H7 (cell line): ENCODE measurements at regions not wholly inside any gene's neighbourhood (a gene's known extent, or its start where the extent isn't known, plus 50 kb on each side); places are given as distances from the start of the nearest gene placed in this dataset.

Experiments used
- DNase-seq: peaks from one replicate; pipeline ENCODE4 v3.0.0; 2012
- H3K27me3 ChIP-seq: 2 replicates; pipeline ENCODE4 v1.6.0; 2011; ENCODE audit warnings: mild to moderate bottlenecking, low read length; ENCODE audit not compliant: control insufficient read depth, insufficient read depth
- H3K36me3 ChIP-seq: replicated peaks from 2 replicates; pipeline ENCODE4 v1.5.1; 2011; ENCODE audit warnings: low read length; ENCODE audit not compliant: control insufficient read depth, insufficient read depth
- H3K4me3 ChIP-seq: 2 replicates; pipeline ENCODE4 v1.5.1; 2011; ENCODE audit warnings: low read depth, mild to moderate bottlenecking, control low read depth, low read length, moderate library complexity; ENCODE audit not compliant: insufficient read depth

- no peak for DNase-seq
- Histone ChIP-seq H3K27me3 (no peaks in the 10 kb centered on the region), H3K36me3 (no peaks in the 10 kb centered on the region; the same call in 1 of the 2 replicates), H3K4me3 (no peak overlapping the region)
These were observed 81.2 kb upstream of the PRICKLE1 start for GRCh38 chr12:42670719-42671118.

GRCh38 chr12:42669553-42669952 is 80.0 kb upstream of the PRICKLE1 start:
- DNase-seq, result no peak
- Histone ChIP-seq H3K27me3 (no peaks in the 10 kb centered on the region), H3K36me3 (no peaks in the 10 kb centered on the region; the same call in 1 of the 2 replicates), H3K4me3 (no peak overlapping the region)

GRCh38 chr12:42666671-42667243 is 77.2 kb upstream of the PRICKLE1 start:
- Histone ChIP-seq H3K27me3 (no peaks in the 10 kb centered on the region), H3K4me3 (no peak overlapping the region), H3K36me3 (no peaks in the 10 kb centered on the region)
- DNase-seq, result no peak

- Histone ChIP-seq H3K27me3 (no peaks in the 10 kb centered on the region), H3K36me3 (no peaks in the 10 kb centered on the region; the same call in 1 of the 2 replicates), H3K4me3 (no peak overlapping the region)
- no peak for DNase-seq
These were observed 74.1 kb upstream of the PRICKLE1 start for GRCh38 chr12:42663621-42664020.

GRCh38 chr12:42660968-42661937 is 71.7 kb upstream of the PRICKLE1 start:
- Histone ChIP-seq H3K4me3 (no peak overlapping the region), H3K36me3 (no peaks in the 10 kb centered on the region; the same call in 1 of the 2 replicates), H3K27me3 (no peaks in the 10 kb centered on the region)
- no peak for DNase-seq

- DNase-seq, result no peak
- H3K36me3 ChIP-seq, result no peaks in the 10 kb centered on the region; the same call in 1 of the 2 replicates
- H3K4me3 ChIP-seq, result no peak overlapping the region
- H3K27me3 ChIP-seq, result no peaks in the 10 kb centered on the region
These were observed 70.6 kb upstream of the PRICKLE1 start for GRCh38 chr12:42660117-42660516.

- no peaks in the 10 kb centered on the region for H3K27me3 ChIP-seq
- no peaks in the 10 kb centered on the region for H3K36me3 ChIP-seq
- peak; percentile 19 for DNase-seq
- H3K4me3 ChIP-seq, result no peak overlapping the region
These were observed 62.5 kb upstream of the PRICKLE1 start for GRCh38 chr12:42652048-42652447.

- H3K27me3 ChIP-seq, result no peaks in the 10 kb centered on the region
- H3K4me3 ChIP-seq, result no peak overlapping the region
- no peaks in the 10 kb centered on the region for H3K36me3 ChIP-seq
- DNase-seq, result no peak
These were observed 58.5 kb upstream of the PRICKLE1 start for GRCh38 chr12:42648061-42648460.

- no peak overlapping the region for H3K4me3 ChIP-seq
- H3K36me3 ChIP-seq, result no peaks in the 10 kb centered on the region
- no peaks in the 10 kb centered on the region for H3K27me3 ChIP-seq
- no peak for DNase-seq
These were observed 54.5 kb upstream of the PRICKLE1 start for GRCh38 chr12:42643881-42644579.

GRCh38 chr12:42641221-42641885 is 51.8 kb upstream of the PRICKLE1 start:
- no peak overlapping the region for H3K4me3 ChIP-seq
- H3K36me3 ChIP-seq, result no peaks in the 10 kb centered on the region
- H3K27me3 ChIP-seq, result no peaks in the 10 kb centered on the region
- no peak for DNase-seq

GRCh38 chr12:42640391-42640790 is 50.8 kb upstream of the PRICKLE1 start:
- DNase-seq, result no peak
- no peak overlapping the region for H3K4me3 ChIP-seq
- no peaks in the 10 kb centered on the region for H3K27me3 ChIP-seq
- H3K36me3 ChIP-seq, result no peaks in the 10 kb centered on the region

- no peaks in the 10 kb centered on the region for H3K27me3 ChIP-seq
- no peak overlapping the region for H3K4me3 ChIP-seq
- no peak for DNase-seq
- H3K36me3 ChIP-seq, result no peaks in the 10 kb centered on the region
These were observed 50.0 kb upstream of the PRICKLE1 start for GRCh38 chr12:42639556-42639955.
